Stimulated activated effector memory CD8-positive, alpha-beta T cell treated with anti-CD3 and anti-CD28 coated beads, Interleukin-12 subunit alpha, Interleukin-12 subunit beta, amount 100 ng/mL, for 72 hours (primary cell): ENCODE measurements at regions not wholly inside any gene's neighbourhood (a gene's known extent, or its start where the extent isn't known, plus 50 kb on each side); places are given as distances from the start of the nearest gene placed in this dataset.

Experiments used
- ATAC-seq: fragments of 150-1000 bp; cut with Tn5 transposase; 2 replicates; pipeline ENCODE4 v1.10.0; 2021
- DNase-seq, 2 donors: peaks; one replicate each; pipeline ENCODE4 v3.0.0; 2021 to 2022; ENCODE audit warnings: low spot score in 2 of 2
- H3K27ac Mint-ChIP-seq: one replicate; pipeline ENCODE4 v1.8.0; 2022; ENCODE audit warnings: mild to moderate bottlenecking, mixed read lengths
- H3K36me3 Mint-ChIP-seq: one replicate; pipeline ENCODE4 v1.8.0; 2022; ENCODE audit warnings: mild to moderate bottlenecking, mixed read lengths
- H3K4me1 Mint-ChIP-seq: one replicate; pipeline ENCODE4 v1.8.0; 2022; ENCODE audit warnings: mixed read lengths
- H3K4me3 Mint-ChIP-seq: one replicate; pipeline ENCODE4 v1.8.0; 2022; ENCODE audit warnings: mild to moderate bottlenecking, mixed read lengths
- H3K9me3 Mint-ChIP-seq: one replicate; pipeline ENCODE4 v1.8.0; 2022; ENCODE audit warnings: mixed read lengths

- ATAC-seq, result no peak
- Mint-ChIP-seq H3K9me3 (peaks cover 5% of the 10 kb centered on the region), H3K4me3 (no peak overlapping the region), H3K4me1 (no peaks in the 10 kb centered on the region), H3K27ac (no peak overlapping the region), H3K36me3 (no peaks in the 10 kb centered on the region)
- no peak for DNase-seq
Measured at GRCh38 chr11:39965701-39966100, 1493.8 kb downstream of the LRRC4C start.

GRCh38 chr11:39960206-39960605 lies 1499.2 kb downstream of the LRRC4C start:
- no peak for DNase-seq
- H3K4me1 Mint-ChIP-seq, result no peaks in the 10 kb centered on the region
- ATAC-seq, result no peak
- no peaks in the 10 kb centered on the region for H3K36me3 Mint-ChIP-seq
- no peak overlapping the region for H3K27ac Mint-ChIP-seq
- H3K4me3 Mint-ChIP-seq, result no peak overlapping the region
- H3K9me3 Mint-ChIP-seq, result peaks cover 6% of the 10 kb centered on the region

- H3K4me3 Mint-ChIP-seq, result no peak overlapping the region
- no peak overlapping the region for H3K27ac Mint-ChIP-seq
- H3K9me3 Mint-ChIP-seq, result peaks cover 15% of the 10 kb centered on the region
- H3K36me3 Mint-ChIP-seq, result no peaks in the 10 kb centered on the region
- DNase-seq, result no peak
- no peaks in the 10 kb centered on the region for H3K4me1 Mint-ChIP-seq
- ATAC-seq, result no peak
Measured at GRCh38 chr11:39932966-39933365, 1526.5 kb downstream of the LRRC4C start.

DNA sequence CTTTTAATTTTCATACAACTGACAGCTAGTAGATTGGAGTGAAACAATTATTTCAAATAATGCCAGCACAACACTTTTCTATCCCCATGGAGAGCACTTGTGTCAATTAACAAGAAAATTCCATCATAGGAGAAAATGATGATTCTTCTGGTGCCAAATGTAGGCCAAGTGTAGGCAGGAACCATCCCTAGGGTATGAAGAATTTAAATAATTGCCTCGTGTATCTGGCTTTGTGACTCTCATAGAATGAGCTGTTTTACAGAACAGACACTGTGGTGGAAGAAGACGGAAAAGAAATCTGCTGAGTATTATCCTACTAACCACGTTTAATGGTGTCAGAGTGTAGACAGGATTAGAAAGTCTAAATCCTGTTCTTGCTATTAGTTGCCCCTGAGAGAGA lies 1542.2 kb downstream of the LRRC4C start:
- ATAC-seq (no peak), DNase-seq (no peak)
- Mint-ChIP-seq H3K9me3 (peaks cover 20% of the 10 kb centered on the region), H3K4me3 (no peak overlapping the region), H3K36me3 (no peaks in the 10 kb centered on the region), H3K4me1 (no peaks in the 10 kb centered on the region), H3K27ac (no peak overlapping the region)

- DNase-seq, result no peak
- H3K4me3 Mint-ChIP-seq, result no peak overlapping the region
- H3K9me3 Mint-ChIP-seq, result peaks cover 25% of the 10 kb centered on the region
- no peak overlapping the region for H3K27ac Mint-ChIP-seq
- no peak for ATAC-seq
- no peaks in the 10 kb centered on the region for H3K36me3 Mint-ChIP-seq
- H3K4me1 Mint-ChIP-seq, result no peaks in the 10 kb centered on the region
Measured at GRCh38 chr11:39910087-39910486, 1549.4 kb downstream of the LRRC4C start.

- ATAC-seq, result no peak
- Mint-ChIP-seq H3K36me3 (no peaks in the 10 kb centered on the region), H3K9me3 (peaks cover 19% of the 10 kb centered on the region), H3K4me1 (no peaks in the 10 kb centered on the region), H3K27ac (no peak overlapping the region), H3K4me3 (no peak overlapping the region)
- DNase-seq, result no peak
Measured at GRCh38 chr11:39860931-39861330, 1598.5 kb downstream of the LRRC4C start.

GRCh38 chr11:39817241-39817640 lies 1642.2 kb downstream of the LRRC4C start:
- Mint-ChIP-seq H3K27ac (no peak overlapping the region), H3K9me3 (peaks cover 39% of the 10 kb centered on the region), H3K4me1 (no peaks in the 10 kb centered on the region), H3K36me3 (no peaks in the 10 kb centered on the region), H3K4me3 (no peak overlapping the region)
- DNase-seq (no peak), ATAC-seq (no peak)

- Mint-ChIP-seq H3K27ac (no peak overlapping the region), H3K9me3 (peaks cover 40% of the 10 kb centered on the region), H3K4me3 (no peak overlapping the region), H3K4me1 (no peaks in the 10 kb centered on the region), H3K36me3 (no peaks in the 10 kb centered on the region)
- DNase-seq (no peak), ATAC-seq (no peak)
Measured at GRCh38 chr11:39810358-39810757, 1649.1 kb downstream of the LRRC4C start.

DNA sequence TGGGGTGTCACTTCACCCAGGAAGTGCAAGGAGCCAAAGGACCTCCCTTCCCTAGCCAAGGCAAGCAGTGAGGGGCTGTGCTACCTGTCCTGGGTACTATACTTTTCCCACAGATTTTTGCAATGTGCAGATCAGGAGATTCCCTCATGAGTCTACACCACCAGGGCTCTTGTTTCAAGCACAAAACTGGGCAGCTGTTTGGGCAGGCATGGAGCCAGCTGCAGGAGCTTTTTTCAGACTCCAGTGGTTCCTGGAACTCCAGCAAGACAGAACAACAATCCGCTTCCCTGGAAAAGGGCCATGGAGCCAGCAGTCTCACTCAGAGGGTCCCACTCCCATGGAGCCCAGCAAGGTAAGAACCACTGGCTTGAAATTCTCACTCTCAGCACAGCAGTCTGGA lies 1649.6 kb downstream of the LRRC4C start:
- H3K27ac Mint-ChIP-seq, result no peak overlapping the region
- peaks cover 36% of the 10 kb centered on the region for H3K9me3 Mint-ChIP-seq
- H3K4me3 Mint-ChIP-seq, result no peak overlapping the region
- H3K4me1 Mint-ChIP-seq, result no peaks in the 10 kb centered on the region
- ATAC-seq (no peak), DNase-seq (no peak)
- no peaks in the 10 kb centered on the region for H3K36me3 Mint-ChIP-seq

GRCh38 chr11:39807904-39808303 lies 1651.5 kb downstream of the LRRC4C start:
- Mint-ChIP-seq H3K36me3 (no peaks in the 10 kb centered on the region), H3K27ac (no peak overlapping the region), H3K4me1 (no peaks in the 10 kb centered on the region), H3K9me3 (peaks cover 27% of the 10 kb centered on the region), H3K4me3 (no peak overlapping the region)
- DNase-seq (no peak), ATAC-seq (no peak)

GRCh38 chr11:39806652-39807051 lies 1652.8 kb downstream of the LRRC4C start:
- ATAC-seq, result no peak
- H3K27ac Mint-ChIP-seq, result no peak overlapping the region
- no peak overlapping the region for H3K4me3 Mint-ChIP-seq

GRCh38 chr11:39804271-39804670 lies 1655.2 kb downstream of the LRRC4C start:
- ATAC-seq (no peak), DNase-seq (no peak)
- H3K4me1 Mint-ChIP-seq, result no peaks in the 10 kb centered on the region
- peaks cover 14% of the 10 kb centered on the region for H3K9me3 Mint-ChIP-seq
- no peak overlapping the region for H3K27ac Mint-ChIP-seq
- no peak overlapping the region for H3K4me3 Mint-ChIP-seq
- no peaks in the 10 kb centered on the region for H3K36me3 Mint-ChIP-seq

More at GRCh38 chr11:39806652-39807051, 1652.8 kb downstream of the LRRC4C start:
- Mint-ChIP-seq H3K9me3 (peaks cover 16% of the 10 kb centered on the region), H3K36me3 (no peaks in the 10 kb centered on the region), H3K4me1 (no peaks in the 10 kb centered on the region)
- DNase-seq, result no peak

GRCh38 chr11:39786682-39787081 lies 1672.8 kb downstream of the LRRC4C start:
- H3K36me3 Mint-ChIP-seq, result no peaks in the 10 kb centered on the region
- ATAC-seq, result no peak
- H3K4me1 Mint-ChIP-seq, result no peaks in the 10 kb centered on the region
- no peak overlapping the region for H3K27ac Mint-ChIP-seq
- H3K9me3 Mint-ChIP-seq, result peaks cover 6% of the 10 kb centered on the region
- DNase-seq, result no peak
- no peak overlapping the region for H3K4me3 Mint-ChIP-seq

DNA sequence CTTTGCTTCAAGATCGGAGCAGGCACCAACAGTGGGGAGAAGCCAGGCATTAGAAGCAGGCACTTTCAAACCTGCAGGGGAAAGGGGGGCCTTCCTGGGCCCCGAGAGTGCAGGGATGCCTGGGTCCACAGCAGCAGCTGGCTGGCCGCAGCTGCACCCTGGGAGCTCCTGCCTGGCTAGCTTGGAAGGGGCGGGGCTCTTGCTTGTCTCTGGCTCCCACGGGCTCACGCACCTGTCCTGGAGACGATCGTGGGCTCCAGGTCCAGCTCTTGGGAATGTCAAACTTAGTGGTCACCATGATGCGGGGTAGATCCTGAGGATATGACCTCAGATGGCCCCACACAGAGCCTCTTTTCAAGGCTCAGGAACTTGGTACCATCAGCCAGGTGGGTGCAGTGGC lies 1673.2 kb downstream of the LRRC4C start:
- Mint-ChIP-seq H3K27ac (no peak overlapping the region), H3K36me3 (no peaks in the 10 kb centered on the region), H3K4me3 (no peak overlapping the region), H3K4me1 (no peaks in the 10 kb centered on the region), H3K9me3 (peaks cover 6% of the 10 kb centered on the region)
- DNase-seq, result no peak
- no peak for ATAC-seq

DNA sequence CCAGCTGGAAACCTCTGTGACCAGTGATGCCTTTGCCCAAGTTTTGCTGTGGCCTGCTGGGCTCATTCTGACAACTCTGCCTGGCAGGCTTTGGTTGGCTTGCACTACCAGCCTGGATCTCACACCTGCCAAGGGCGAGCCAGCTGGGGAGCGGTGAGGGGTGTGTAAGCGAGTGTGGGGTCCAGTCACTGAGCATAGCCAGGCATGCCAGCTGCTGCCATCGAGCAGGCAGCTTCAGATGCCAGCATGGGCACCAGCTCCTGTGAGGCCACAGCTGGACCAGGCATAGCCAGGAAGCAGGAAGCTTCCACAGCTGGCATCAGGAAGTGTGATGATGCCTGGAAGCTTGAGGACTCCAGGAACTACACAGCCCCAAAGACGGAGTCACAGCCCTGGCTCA lies 1674.6 kb downstream of the LRRC4C start:
- Mint-ChIP-seq H3K4me1 (no peaks in the 10 kb centered on the region), H3K36me3 (no peaks in the 10 kb centered on the region), H3K9me3 (peaks cover 5% of the 10 kb centered on the region), H3K27ac (no peak overlapping the region), H3K4me3 (no peak overlapping the region)
- ATAC-seq (no peak), DNase-seq (no peak)

- H3K27ac Mint-ChIP-seq, result no peak overlapping the region
- DNase-seq, result no peak
- peaks cover 13% of the 10 kb centered on the region for H3K9me3 Mint-ChIP-seq
- no peak for ATAC-seq
- H3K4me3 Mint-ChIP-seq, result no peak overlapping the region
- H3K36me3 Mint-ChIP-seq, result no peaks in the 10 kb centered on the region
- H3K4me1 Mint-ChIP-seq, result no peaks in the 10 kb centered on the region
Measured at GRCh38 chr11:39780131-39780530, 1679.3 kb downstream of the LRRC4C start.

DNA sequence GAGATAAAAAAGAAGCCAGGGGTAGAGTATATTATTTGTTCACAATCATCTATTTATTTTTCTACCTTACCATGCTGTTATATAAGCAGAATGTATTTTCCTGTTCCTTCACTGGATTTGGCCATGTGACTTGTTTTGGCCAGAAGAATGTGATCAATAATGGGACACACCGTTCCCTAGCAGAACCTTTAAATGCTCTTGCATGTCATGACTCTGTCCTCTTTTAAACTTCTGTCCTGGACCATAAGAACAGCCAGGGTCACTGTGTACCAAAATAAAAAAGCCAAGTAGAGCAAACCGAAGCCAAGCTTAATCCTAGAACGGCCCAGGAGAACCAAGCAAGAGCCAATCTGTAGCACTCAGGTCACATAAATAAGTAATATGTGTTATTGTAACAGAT lies 1682.4 kb downstream of the LRRC4C start:
- Mint-ChIP-seq H3K36me3 (no peaks in the 10 kb centered on the region), H3K9me3 (peaks cover 19% of the 10 kb centered on the region), H3K4me3 (no peak overlapping the region), H3K27ac (no peak overlapping the region), H3K4me1 (no peaks in the 10 kb centered on the region)
- ATAC-seq (no peak), DNase-seq (no peak)
